SK-N-SH treated with all-trans-retinoic acid at 6 μM for 48 hours (cell line): ENCODE measurements at regions not wholly inside any gene's neighbourhood (a gene's known extent, or its start where the extent isn't known, plus 50 kb on each side); places are given as distances from the start of the nearest gene placed in this dataset.

Source experiments
- BACH2 ChIP-seq: fragments of 250-450 bp; sonication (Bioruptor Pico); IDR thresholded peaks from 2 replicates; pipeline ENCODE4 v1.9.0; 2021; ENCODE audit warnings: mild to moderate bottlenecking, borderline replicate concordance
- CSRNP3 ChIP-seq: fragments of 250-450 bp; sonication (Bioruptor Pico); IDR thresholded peaks from 2 replicates; pipeline ENCODE4 v1.5.1; 2021; ENCODE audit warnings: mild to moderate bottlenecking, moderate library complexity

DNA sequence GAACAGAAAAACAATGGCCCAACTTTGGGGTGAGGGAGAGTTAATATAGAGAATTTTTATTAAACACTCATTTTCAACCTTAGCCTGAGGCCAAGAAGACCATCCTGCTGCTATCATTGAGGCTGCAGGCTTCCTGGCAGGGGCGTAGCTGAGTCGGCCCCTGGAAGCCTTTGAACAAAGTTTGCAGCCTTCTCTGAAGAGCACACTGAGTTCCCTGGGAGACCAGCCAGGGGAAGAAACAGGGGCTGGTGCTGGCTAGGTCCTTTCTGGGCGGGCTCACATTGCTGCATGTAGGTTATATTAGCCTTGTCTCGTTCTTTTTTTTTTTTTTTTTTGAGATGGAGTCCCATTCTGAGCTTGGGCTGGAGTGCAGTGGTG is 126.8 kb upstream of the HS6ST1 start:
- TF ChIP-seq CSRNP3 (CRISPR knock-in tag) (no peak), BACH2 (no peak)
